HUES64 (cell line): ENCODE measurements at regions not wholly inside any gene's neighbourhood (a gene's known extent, or its start where the extent isn't known, plus 50 kb on each side); places are given as distances from the start of the nearest gene placed in this dataset.

Experiments used
- H3K27ac ChIP-seq: 2 replicates; pipeline ENCODE4 v1.7.0; 2013; ENCODE audit warnings: low read depth, low read length, inconsistent platforms
- H3K27me3 ChIP-seq: 2 replicates; pipeline ENCODE4 v1.6.1; 2013; ENCODE audit warnings: mild to moderate bottlenecking, low read length; ENCODE audit not compliant: insufficient read depth
- H3K36me3 ChIP-seq: 2 replicates; pipeline ENCODE4 v1.6.1; 2013; ENCODE audit warnings: mild to moderate bottlenecking, low read length; ENCODE audit not compliant: insufficient read depth
- H3K4me1 ChIP-seq: 2 replicates; pipeline ENCODE4 v1.6.1; 2013; ENCODE audit warnings: mild to moderate bottlenecking, low read length, moderate library complexity; ENCODE audit not compliant: insufficient read depth
- H3K4me3 ChIP-seq: 2 replicates; pipeline ENCODE4 v1.5.1; 2013; ENCODE audit warnings: mild to moderate bottlenecking, low read length, moderate library complexity
- H3K9ac ChIP-seq: 2 replicates; pipeline ENCODE4 v1.6.1; 2013; ENCODE audit warnings: mild to moderate bottlenecking, low read depth, low read length
- H3K9me3 ChIP-seq: 2 replicates; pipeline ENCODE4 v1.6.1; 2013; ENCODE audit warnings: low read depth, low read length; ENCODE audit not compliant: insufficient read depth
- WGBS: fragments of 150-250, 120-280 bp; methylation state at CpG from one replicate; pipeline ENCODE4 v1.1.7; 2013; ENCODE audit warnings: missing lambda C conversion rate; 5-methylcytosine and 5-hydroxymethylcytosine counted together

GRCh38 chr9:135340143-135340655 lies 139.4 kb upstream of the PPP1R26 start:
- Histone ChIP-seq H3K4me1 (peaks cover 23% of the 10 kb centered on the region), H3K27me3 (no peaks in the 10 kb centered on the region), H3K36me3 (no peaks in the 10 kb centered on the region), H3K9ac (peak overlapping the region; percentile 63), H3K4me3 (no peak overlapping the region), H3K27ac (peak overlapping the region; percentile 99), H3K9me3 (no peaks in the 10 kb centered on the region)
- 9% methylated on average over 11 of the region's 12 CpGs for WGBS

- Histone ChIP-seq H3K9me3 (no peaks in the 10 kb centered on the region), H3K9ac (peak overlapping the region; percentile 63), H3K27me3 (no peaks in the 10 kb centered on the region), H3K27ac (peak overlapping the region; percentile 99), H3K36me3 (no peaks in the 10 kb centered on the region), H3K4me1 (peaks cover 23% of the 10 kb centered on the region), H3K4me3 (no peak overlapping the region)
- WGBS, result 81% methylated on average over 20 of the region's 20 CpGs
Observed at GRCh38 chr9:135340726-135341475, 138.7 kb upstream of the PPP1R26 start.

- Histone ChIP-seq H3K27me3 (no peaks in the 10 kb centered on the region), H3K4me1 (peaks cover 23% of the 10 kb centered on the region), H3K27ac (peak overlapping the region; percentile 99; the same call in 1 of the 2 replicates), H3K36me3 (no peaks in the 10 kb centered on the region), H3K4me3 (no peak overlapping the region), H3K9ac (no peak overlapping the region), H3K9me3 (no peaks in the 10 kb centered on the region)
- 88% methylated on average over 13 of the region's 13 CpGs for WGBS
Observed at GRCh38 chr9:135341612-135342169, 137.9 kb upstream of the PPP1R26 start.

GRCh38 chr9:135342206-135343130 lies 137.1 kb upstream of the PPP1R26 start:
- no peaks in the 10 kb centered on the region for H3K36me3 ChIP-seq
- H3K27me3 ChIP-seq, result no peaks in the 10 kb centered on the region
- H3K9ac ChIP-seq, result no peak overlapping the region
- no peak overlapping the region for H3K27ac ChIP-seq
- no peaks in the 10 kb centered on the region for H3K9me3 ChIP-seq
- 87% methylated on average over 23 of the region's 23 CpGs for WGBS
- H3K4me3 ChIP-seq, result no peak overlapping the region
- peaks cover 23% of the 10 kb centered on the region for H3K4me1 ChIP-seq

- Histone ChIP-seq H3K36me3 (no peaks in the 10 kb centered on the region), H3K9ac (no peak overlapping the region), H3K27me3 (no peaks in the 10 kb centered on the region), H3K9me3 (no peaks in the 10 kb centered on the region), H3K27ac (no peak overlapping the region), H3K4me1 (peaks cover 23% of the 10 kb centered on the region), H3K4me3 (no peak overlapping the region)
- WGBS, result 94% methylated on average over 12 of the region's 12 CpGs
Observed at GRCh38 chr9:135343136-135343535, 136.4 kb upstream of the PPP1R26 start.

GRCh38 chr9:135343837-135344522 lies 135.6 kb upstream of the PPP1R26 start:
- Histone ChIP-seq H3K27ac (no peak overlapping the region), H3K27me3 (no peaks in the 10 kb centered on the region), H3K4me1 (peaks cover 23% of the 10 kb centered on the region), H3K9ac (no peak overlapping the region), H3K4me3 (no peak overlapping the region), H3K36me3 (no peaks in the 10 kb centered on the region), H3K9me3 (no peaks in the 10 kb centered on the region)
- WGBS, result 35% methylated on average over 25 of the region's 25 CpGs

- 93% methylated on average over 7 of the region's 7 CpGs for WGBS
Observed at GRCh38 chr9:135344523-135344901, 135.1 kb upstream of the PPP1R26 start.

GRCh38 chr9:135344915-135345500 lies 134.6 kb upstream of the PPP1R26 start:
- no peak overlapping the region for H3K4me3 ChIP-seq
- 90% methylated on average over 19 of the region's 19 CpGs for WGBS
- H3K27ac ChIP-seq, result no peak overlapping the region
- H3K9me3 ChIP-seq, result no peaks in the 10 kb centered on the region
- H3K36me3 ChIP-seq, result no peaks in the 10 kb centered on the region
- no peak overlapping the region for H3K9ac ChIP-seq
- peaks cover 15% of the 10 kb centered on the region for H3K4me1 ChIP-seq
- H3K27me3 ChIP-seq, result no peaks in the 10 kb centered on the region

More at GRCh38 chr9:135344523-135344901, 135.1 kb upstream of the PPP1R26 start:
- H3K4me3 ChIP-seq, result no peak overlapping the region
- peaks cover 20% of the 10 kb centered on the region for H3K4me1 ChIP-seq
- H3K9ac ChIP-seq, result no peak overlapping the region
- H3K36me3 ChIP-seq, result no peaks in the 10 kb centered on the region
- no peaks in the 10 kb centered on the region for H3K9me3 ChIP-seq
- no peak overlapping the region for H3K27ac ChIP-seq
- H3K27me3 ChIP-seq, result no peaks in the 10 kb centered on the region

GRCh38 chr9:135345775-135346433 lies 133.7 kb upstream of the PPP1R26 start:
- peaks cover 6% of the 10 kb centered on the region for H3K4me1 ChIP-seq
- no peaks in the 10 kb centered on the region for H3K27me3 ChIP-seq
- H3K9ac ChIP-seq, result no peak overlapping the region
- no peak overlapping the region for H3K4me3 ChIP-seq
- no peaks in the 10 kb centered on the region for H3K36me3 ChIP-seq
- 87% methylated on average over 23 of the region's 23 CpGs for WGBS
- no peaks in the 10 kb centered on the region for H3K9me3 ChIP-seq
- no peak overlapping the region for H3K27ac ChIP-seq

- H3K36me3 ChIP-seq, result no peaks in the 10 kb centered on the region
- H3K9ac ChIP-seq, result no peak overlapping the region
- no peak overlapping the region for H3K27ac ChIP-seq
- 93% methylated on average over 15 of the region's 16 CpGs for WGBS
- no peak overlapping the region for H3K4me3 ChIP-seq
- no peaks in the 10 kb centered on the region for H3K27me3 ChIP-seq
- H3K9me3 ChIP-seq, result no peaks in the 10 kb centered on the region
- no peaks in the 10 kb centered on the region for H3K4me1 ChIP-seq
Observed at GRCh38 chr9:135346438-135347050, 133.0 kb upstream of the PPP1R26 start.
